ENCODE measurements at regions not wholly inside any gene's neighbourhood (a gene's known extent, or its start where the extent isn't known, plus 50 kb on each side); places are given as distances from the start of the nearest gene placed in this dataset.

DNA sequence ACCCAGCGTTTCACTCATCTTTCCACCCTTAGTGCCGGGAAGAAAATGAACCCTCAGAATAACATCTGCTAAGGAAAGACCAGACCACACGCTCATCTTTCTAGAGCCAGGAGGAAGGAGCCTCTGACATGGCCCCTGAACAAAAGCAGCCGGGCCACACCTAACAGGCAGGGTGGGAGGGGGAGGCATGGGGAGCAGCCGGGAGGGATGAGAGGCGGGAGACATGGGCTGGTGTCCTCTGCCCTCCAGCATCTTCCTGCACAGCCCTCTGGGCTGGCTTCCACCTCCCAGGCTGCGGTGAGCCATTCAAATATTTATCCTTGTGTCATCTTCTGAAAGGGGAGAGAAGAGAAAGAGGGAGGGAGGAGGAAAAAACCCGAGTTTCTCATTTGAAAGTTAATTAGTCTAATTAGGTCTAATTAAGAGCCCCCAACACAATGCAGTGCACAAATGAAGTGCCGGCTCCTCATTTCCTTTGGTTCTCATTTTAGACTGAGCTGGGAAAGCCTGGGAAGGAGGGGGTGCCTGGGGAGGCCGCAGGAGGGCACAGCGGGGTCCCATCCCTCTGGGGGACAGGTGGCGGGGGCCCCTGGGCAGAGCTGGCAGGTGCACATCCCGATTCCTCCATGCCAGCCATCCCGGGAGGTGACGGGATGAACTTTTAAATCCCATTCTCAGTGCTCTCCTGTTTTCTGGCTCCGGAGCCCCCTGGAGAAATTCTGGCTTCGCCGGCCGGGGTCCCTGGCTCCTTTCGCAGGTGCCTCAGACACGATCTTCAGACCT is 90.5 kb downstream of the ENGASE start:
- no peak for TF ChIP-seq POLR2A (IDR thresholded peaks at IDR 0.05; ENCODE audit: insufficient read depth in 1 of 2, low read depth in 2 of 2, low read length in 2 of 2)
- TF ChIP-seq, protein P1, sequence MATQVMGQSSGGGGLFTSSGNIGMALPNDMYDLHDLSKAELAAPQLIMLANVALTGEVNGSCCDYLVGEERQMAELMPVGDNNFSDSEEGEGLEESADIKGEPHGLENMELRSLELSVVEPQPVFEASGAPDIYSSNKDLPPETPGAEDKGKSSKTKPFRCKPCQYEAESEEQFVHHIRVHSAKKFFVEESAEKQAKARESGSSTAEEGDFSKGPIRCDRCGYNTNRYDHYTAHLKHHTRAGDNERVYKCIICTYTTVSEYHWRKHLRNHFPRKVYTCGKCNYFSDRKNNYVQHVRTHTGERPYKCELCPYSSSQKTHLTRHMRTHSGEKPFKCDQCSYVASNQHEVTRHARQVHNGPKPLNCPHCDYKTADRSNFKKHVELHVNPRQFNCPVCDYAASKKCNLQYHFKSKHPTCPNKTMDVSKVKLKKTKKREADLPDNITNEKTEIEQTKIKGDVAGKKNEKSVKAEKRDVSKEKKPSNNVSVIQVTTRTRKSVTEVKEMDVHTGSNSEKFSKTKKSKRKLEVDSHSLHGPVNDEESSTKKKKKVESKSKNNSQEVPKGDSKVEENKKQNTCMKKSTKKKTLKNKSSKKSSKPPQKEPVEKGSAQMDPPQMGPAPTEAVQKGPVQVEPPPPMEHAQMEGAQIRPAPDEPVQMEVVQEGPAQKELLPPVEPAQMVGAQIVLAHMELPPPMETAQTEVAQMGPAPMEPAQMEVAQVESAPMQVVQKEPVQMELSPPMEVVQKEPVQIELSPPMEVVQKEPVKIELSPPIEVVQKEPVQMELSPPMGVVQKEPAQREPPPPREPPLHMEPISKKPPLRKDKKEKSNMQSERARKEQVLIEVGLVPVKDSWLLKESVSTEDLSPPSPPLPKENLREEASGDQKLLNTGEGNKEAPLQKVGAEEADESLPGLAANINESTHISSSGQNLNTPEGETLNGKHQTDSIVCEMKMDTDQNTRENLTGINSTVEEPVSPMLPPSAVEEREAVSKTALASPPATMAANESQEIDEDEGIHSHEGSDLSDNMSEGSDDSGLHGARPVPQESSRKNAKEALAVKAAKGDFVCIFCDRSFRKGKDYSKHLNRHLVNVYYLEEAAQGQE (IDR thresholded peaks at IDR 0.05; ENCODE audit: borderline replicate concordance in 1 of 2, low read depth in 1 of 2, low read length in 2 of 2), result no peak
- TF ChIP-seq ZNF34 (CRISPR knock-in tag; IDR thresholded peaks at IDR 0.05; ENCODE audit: borderline replicate concordance), result no peak
- TF ChIP-seq NR3C1 (CRISPR knock-in tag; IDR thresholded peaks at IDR 0.05), result no peak
- TF ChIP-seq ZNF780A (CRISPR knock-in tag; IDR thresholded peaks at IDR 0.05), result no peak

Measured in HepG2 (cell line).